ENCODE measurements at regions not wholly inside any gene's neighbourhood (a gene's known extent, or its start where the extent isn't known, plus 50 kb on each side); places are given as distances from the start of the nearest gene placed in this dataset.

DNA sequence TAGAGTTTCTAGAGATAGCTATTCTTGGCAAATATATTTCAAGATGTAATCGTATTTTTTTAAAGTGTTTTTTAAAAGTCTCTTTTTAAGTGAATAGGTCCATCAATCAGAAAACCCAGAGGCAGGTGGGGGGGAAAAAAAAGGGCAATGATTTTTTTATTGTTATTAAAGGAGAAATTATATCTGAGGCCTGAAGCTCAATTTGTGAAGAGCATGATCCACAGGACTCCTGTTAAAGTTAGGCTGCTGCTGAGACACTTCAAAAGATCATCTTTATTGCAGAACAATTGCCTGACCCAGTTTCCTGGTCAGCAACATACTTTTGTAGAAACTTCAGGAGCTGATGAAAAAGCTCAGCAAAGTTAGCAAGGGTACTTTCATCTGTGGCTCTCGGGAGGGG is 326.2 kb downstream of the RASEF start:
- Histone ChIP-seq H4K20me1 (ENCODE audit: insufficient read depth, low read length) (no peaks in the 10 kb centered on the region), H2AFZ (ENCODE audit: low read depth, low read length) (no peak overlapping the region), H3K4me2 (ENCODE audit: insufficient read depth, low read length) (no peak overlapping the region), H3K79me2 (ENCODE audit: insufficient read depth, low read length) (no peaks in the 10 kb centered on the region), H3K36me3 (ENCODE audit: insufficient read depth, low read length) (no peaks in the 10 kb centered on the region), H3K27me3 (ENCODE audit: insufficient read depth, low read length, poor library complexity) (no peaks in the 10 kb centered on the region), H3K9me3 (ENCODE audit: insufficient read depth, low read length, severe bottlenecking) (no peaks in the 10 kb centered on the region), H3K27ac (ENCODE audit: low read length) (no peak overlapping the region), H3K4me3 (ENCODE audit: low read depth in 1 of 2, low read length in 2 of 2) (no peak overlapping the region), H3K4me1 (ENCODE audit: insufficient read depth, low read length) (peaks cover 9% of the 10 kb centered on the region), H3K9ac (ENCODE audit: low read depth, low read length) (no peak overlapping the region)
- ATAC-seq (ENCODE audit: insufficient read depth, low read depth) = no peak
- TF ChIP-seq EZH2 (IDR thresholded peaks at IDR 0.05; ENCODE audit: borderline replicate concordance, low read depth, low read length, severe bottlenecking) (no peak), CTCF (IDR thresholded peaks at IDR 0.05; ENCODE audit: borderline replicate concordance, extremely low read depth, low read length, poor library complexity, severe bottlenecking) (no peak)
- DNase-seq = no peak

DNA sequence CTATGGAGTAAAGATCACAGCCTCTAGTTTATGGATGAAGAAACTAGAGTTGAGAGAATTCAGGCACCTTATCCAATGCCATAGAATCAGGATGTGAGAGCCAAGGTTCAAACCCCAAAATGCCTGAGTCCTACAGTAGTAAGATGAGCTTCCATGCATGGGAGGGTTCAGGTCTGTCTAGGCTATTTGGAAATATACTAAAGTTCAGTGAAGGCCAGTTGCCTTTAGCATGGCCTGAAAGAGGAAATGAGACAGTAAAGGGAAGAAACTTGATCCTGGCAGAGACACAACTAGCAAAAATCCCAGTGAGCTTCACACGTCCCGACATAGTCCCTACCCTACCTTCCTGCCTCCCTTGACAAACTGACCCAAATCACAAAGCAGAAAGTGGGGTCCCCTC is 317.0 kb downstream of the RASEF start:
- Histone ChIP-seq H4K20me1 (ENCODE audit: insufficient read depth, low read length) (no peaks in the 10 kb centered on the region), H3K4me1 (ENCODE audit: insufficient read depth, low read length) (no peaks in the 10 kb centered on the region), H3K27ac (ENCODE audit: low read length) (no peak overlapping the region), H3K4me3 (ENCODE audit: low read depth in 1 of 2, low read length in 2 of 2) (no peak overlapping the region), H3K9me3 (ENCODE audit: insufficient read depth, low read length, severe bottlenecking) (no peaks in the 10 kb centered on the region), H3K79me2 (ENCODE audit: insufficient read depth, low read length) (no peaks in the 10 kb centered on the region), H2AFZ (ENCODE audit: low read depth, low read length) (no peak overlapping the region), H3K36me3 (ENCODE audit: insufficient read depth, low read length) (no peaks in the 10 kb centered on the region), H3K27me3 (ENCODE audit: insufficient read depth, low read length, poor library complexity) (no peaks in the 10 kb centered on the region), H3K9ac (ENCODE audit: low read depth, low read length) (no peak overlapping the region), H3K4me2 (ENCODE audit: insufficient read depth, low read length) (no peak overlapping the region)
- TF ChIP-seq CTCF (IDR thresholded peaks at IDR 0.05; ENCODE audit: borderline replicate concordance, extremely low read depth, low read length, poor library complexity, severe bottlenecking) (no peak), EZH2 (IDR thresholded peaks at IDR 0.05; ENCODE audit: borderline replicate concordance, low read depth, low read length, severe bottlenecking) (no peak)
- no peak for DNase-seq
- no peak for ATAC-seq (ENCODE audit: insufficient read depth, low read depth)

DNA sequence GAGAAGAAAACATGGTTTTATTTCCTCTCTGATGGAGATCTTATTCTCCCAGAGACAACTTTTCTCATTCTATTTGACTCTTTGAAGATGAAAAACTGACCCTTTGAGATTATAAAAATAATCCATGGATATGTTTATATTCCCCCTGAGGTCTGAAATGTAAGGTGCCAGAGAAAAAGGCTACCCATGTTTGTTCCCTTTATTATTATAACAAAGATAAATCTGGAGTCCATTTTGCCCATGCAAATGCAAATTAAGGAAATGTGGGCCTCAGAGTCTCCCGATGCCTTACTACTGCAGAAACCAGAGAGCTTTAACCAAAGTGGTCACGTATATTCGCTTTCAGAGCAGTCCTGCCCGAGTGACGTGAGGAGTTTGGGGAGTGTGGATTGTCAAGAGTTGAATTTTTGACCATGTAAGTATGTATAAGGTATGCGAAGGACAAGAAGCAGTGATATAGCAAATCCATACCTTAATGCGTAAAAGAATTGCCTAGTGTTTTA is 312.5 kb downstream of the RASEF start:
- H4K20me1 ChIP-seq (ENCODE audit: insufficient read depth, low read length) = no peaks in the 10 kb centered on the region
- H3K9me3 ChIP-seq (ENCODE audit: insufficient read depth, low read length, severe bottlenecking) = no peaks in the 10 kb centered on the region
- H3K79me2 ChIP-seq (ENCODE audit: insufficient read depth, low read length) = no peaks in the 10 kb centered on the region
- no peak overlapping the region for H2AFZ ChIP-seq (ENCODE audit: low read depth, low read length)
- no peaks in the 10 kb centered on the region for H3K36me3 ChIP-seq (ENCODE audit: insufficient read depth, low read length)
- no peaks in the 10 kb centered on the region for H3K4me1 ChIP-seq (ENCODE audit: insufficient read depth, low read length)
- no peaks in the 10 kb centered on the region for H3K27me3 ChIP-seq (ENCODE audit: insufficient read depth, low read length, poor library complexity)
- H3K4me3 ChIP-seq (ENCODE audit: low read depth in 1 of 2, low read length in 2 of 2) = no peak overlapping the region
- DNase-seq (no peak), ATAC-seq (ENCODE audit: insufficient read depth, low read depth) (no peak)
- no peak overlapping the region for H3K27ac ChIP-seq (ENCODE audit: low read length)
- H3K4me2 ChIP-seq (ENCODE audit: insufficient read depth, low read length) = no peak overlapping the region
- no peak for TF ChIP-seq EZH2 (IDR thresholded peaks at IDR 0.05; ENCODE audit: borderline replicate concordance, low read depth, low read length, severe bottlenecking)
- TF ChIP-seq CTCF (IDR thresholded peaks at IDR 0.05; ENCODE audit: borderline replicate concordance, extremely low read depth, low read length, poor library complexity, severe bottlenecking) = no peak
- no peak overlapping the region for H3K9ac ChIP-seq (ENCODE audit: low read depth, low read length)

DNA sequence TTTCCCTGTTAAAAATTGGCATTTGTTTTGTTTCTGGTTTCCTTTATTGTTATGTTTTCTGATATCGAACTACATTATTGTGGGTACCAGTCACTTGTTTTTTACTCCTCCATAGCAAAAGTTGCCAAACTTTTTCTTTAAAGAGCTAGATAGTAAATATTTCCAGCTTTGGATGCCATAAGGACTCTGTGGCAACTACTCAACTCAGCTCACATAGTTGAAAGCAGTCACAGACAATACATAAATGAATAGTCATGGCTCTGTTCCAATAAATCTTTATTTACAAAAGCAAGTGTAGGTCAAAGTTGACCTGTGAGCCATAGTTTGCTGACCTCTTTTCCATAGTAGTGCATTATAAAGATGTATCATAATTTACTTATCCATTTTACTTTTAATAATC is 305.0 kb downstream of the RASEF start:
- no peak overlapping the region for H3K27ac ChIP-seq (ENCODE audit: low read length)
- H3K4me3 ChIP-seq (ENCODE audit: low read depth in 1 of 2, low read length in 2 of 2) = no peak overlapping the region
- ATAC-seq (ENCODE audit: insufficient read depth, low read depth) (no peak), DNase-seq (no peak)
- no peak for TF ChIP-seq CTCF (IDR thresholded peaks at IDR 0.05; ENCODE audit: borderline replicate concordance, extremely low read depth, low read length, poor library complexity, severe bottlenecking)
- TF ChIP-seq EZH2 (IDR thresholded peaks at IDR 0.05; ENCODE audit: borderline replicate concordance, low read depth, low read length, severe bottlenecking) = no peak
- no peak overlapping the region for H2AFZ ChIP-seq (ENCODE audit: low read depth, low read length)
- H3K4me1 ChIP-seq (ENCODE audit: insufficient read depth, low read length) = peaks cover 4% of the 10 kb centered on the region
- H3K9ac ChIP-seq (ENCODE audit: low read depth, low read length) = no peak overlapping the region
- no peaks in the 10 kb centered on the region for H3K79me2 ChIP-seq (ENCODE audit: insufficient read depth, low read length)
- no peaks in the 10 kb centered on the region for H3K27me3 ChIP-seq (ENCODE audit: insufficient read depth, low read length, poor library complexity)
- H3K4me2 ChIP-seq (ENCODE audit: insufficient read depth, low read length) = no peak overlapping the region
- H3K36me3 ChIP-seq (ENCODE audit: insufficient read depth, low read length) = no peaks in the 10 kb centered on the region
- H4K20me1 ChIP-seq (ENCODE audit: insufficient read depth, low read length) = no peaks in the 10 kb centered on the region
- H3K9me3 ChIP-seq (ENCODE audit: insufficient read depth, low read length, severe bottlenecking) = no peaks in the 10 kb centered on the region
